ENCODE measurements at regions not wholly inside any gene's neighbourhood (a gene's known extent, or its start where the extent isn't known, plus 50 kb on each side); places are given as distances from the start of the nearest gene placed in this dataset.

GRCh38 chr2:19141234-19142004, 217.0 kb downstream of the OSR1 start:
- no peak for DNase-seq (ENCODE audit: low read depth in 4 of 4, low spot score in 3 of 4)

GRCh38 chr2:19140463-19141208, 217.8 kb downstream of the OSR1 start:
- no peak for DNase-seq (ENCODE audit: low read depth in 4 of 4, low spot score in 3 of 4)

GRCh38 chr2:19139386-19139785, 219.0 kb downstream of the OSR1 start:
- no peak for DNase-seq (ENCODE audit: low read depth in 4 of 4, low spot score in 3 of 4)

- no peak for DNase-seq (ENCODE audit: low read depth in 4 of 4, low spot score in 3 of 4)
These were observed 220.1 kb downstream of the OSR1 start for GRCh38 chr2:19138264-19138825.

GRCh38 chr2:19137433-19137832, 221.0 kb downstream of the OSR1 start:
- DNase-seq (ENCODE audit: low read depth in 4 of 4, low spot score in 3 of 4): no peak

GRCh38 chr2:19132967-19133366, 225.5 kb downstream of the OSR1 start:
- no peak for DNase-seq (ENCODE audit: low read depth in 4 of 4, low spot score in 3 of 4)

- DNase-seq (ENCODE audit: low read depth in 4 of 4, low spot score in 3 of 4): no peak
These were observed 226.6 kb downstream of the OSR1 start for GRCh38 chr2:19131871-19132270.

GRCh38 chr2:19128148-19128547, 230.3 kb downstream of the OSR1 start:
- DNase-seq (ENCODE audit: low read depth in 4 of 4, low spot score in 3 of 4): no peak

- no peak for DNase-seq (ENCODE audit: low read depth in 4 of 4, low spot score in 3 of 4)
These were observed 230.8 kb downstream of the OSR1 start for GRCh38 chr2:19127616-19128015.

- DNase-seq (ENCODE audit: low read depth in 4 of 4, low spot score in 3 of 4): no peak
These were observed 232.3 kb downstream of the OSR1 start for GRCh38 chr2:19125901-19126680.

GRCh38 chr2:19124135-19124534, 234.3 kb downstream of the OSR1 start:
- no peak for DNase-seq (ENCODE audit: low read depth in 4 of 4, low spot score in 3 of 4)

GRCh38 chr2:19123556-19123955, 234.9 kb downstream of the OSR1 start:
- no peak for DNase-seq (ENCODE audit: low read depth in 4 of 4, low spot score in 3 of 4)

- no peak for DNase-seq (ENCODE audit: low read depth in 4 of 4, low spot score in 3 of 4)
These were observed 236.2 kb downstream of the OSR1 start for GRCh38 chr2:19122220-19122619.

GRCh38 chr2:19120941-19121750, 237.3 kb downstream of the OSR1 start:
- no peak for DNase-seq (ENCODE audit: low read depth in 4 of 4, low spot score in 3 of 4)

GRCh38 chr2:19120181-19120580, 238.2 kb downstream of the OSR1 start:
- DNase-seq (ENCODE audit: low read depth in 4 of 4, low spot score in 3 of 4): no peak

GRCh38 chr2:19119326-19120001, 239.0 kb downstream of the OSR1 start:
- no peak for DNase-seq (ENCODE audit: low read depth in 4 of 4, low spot score in 3 of 4)

GRCh38 chr2:19116918-19117317, 241.5 kb downstream of the OSR1 start:
- no peak for DNase-seq (ENCODE audit: low read depth in 4 of 4, low spot score in 3 of 4)

GRCh38 chr2:19114754-19115231, 243.6 kb downstream of the OSR1 start:
- DNase-seq (ENCODE audit: low read depth in 4 of 4, low spot score in 3 of 4): no peak

- DNase-seq (ENCODE audit: low read depth in 4 of 4, low spot score in 3 of 4): no peak
These were observed 244.3 kb downstream of the OSR1 start for GRCh38 chr2:19114126-19114525.
